ENCODE measurements at regions not wholly inside any gene's neighbourhood (a gene's known extent, or its start where the extent isn't known, plus 50 kb on each side); places are given as distances from the start of the nearest gene placed in this dataset.

- Histone ChIP-seq H3F3A (replicated peaks; ENCODE audit: insufficient read depth) (no peaks in the 10 kb centered on the region), H3K9ac (no peak overlapping the region), H3K4me3 (ENCODE audit: low read depth in 2 of 2, low read length in 1 of 2) (no peak overlapping the region), H2AFZ (ENCODE audit: low read depth) (no peak overlapping the region), H3K9me2 (no peaks in the 10 kb centered on the region), H3K9me3 (no peaks in the 10 kb centered on the region; the same call in none of the 2 replicates), H4K20me1 (ENCODE audit: insufficient read depth) (no peaks in the 10 kb centered on the region), H3K4me1 (ENCODE audit: control insufficient read depth in 1 of 2, insufficient read depth in 2 of 2, low read depth in 1 of 2, low read length in 1 of 2) (peaks cover 0 to 7% of the 10 kb centered on the region in 2 experiments; a peak in 2 of 4 replicates), H3K36me3 (replicated peaks in 1 of 2; ENCODE audit: control insufficient read depth in 1 of 2, insufficient read depth in 2 of 2, low read length in 1 of 2) (no peaks in the 10 kb centered on the region), H3K79me2 (ENCODE audit: insufficient read depth) (no peaks in the 10 kb centered on the region), H3K4me2 (no peak overlapping the region), H3K27ac (ENCODE audit: low read depth in 2 of 2, low read length in 1 of 2) (no peak overlapping the region), H3K27me3 (ENCODE audit: insufficient read depth) (no peaks in the 10 kb centered on the region)
- TF ChIP-seq ELF1 (IDR thresholded peaks at IDR 0.05) (no peak), MXI1 (IDR thresholded peaks at IDR 0.05; ENCODE audit: low read depth, low read length) (no peak), POLR2AphosphoS5 (IDR thresholded peaks at IDR 0.05; ENCODE audit: low read depth, low read length) (no peak), MEF2A (IDR thresholded peaks at IDR 0.05; ENCODE audit: borderline replicate concordance, low read depth) (no peak), YY1 (IDR thresholded peaks at IDR 0.05; ENCODE audit: low read depth) (no peak), TAF1 (IDR thresholded peaks at IDR 0.05; ENCODE audit: borderline replicate concordance, low read depth, low read length) (no peak), NFIC (IDR thresholded peaks at IDR 0.05; ENCODE audit: borderline replicate concordance) (no peak), CTCF (IDR thresholded peaks at IDR 0.05) (no peak), USF1 (IDR thresholded peaks at IDR 0.05; ENCODE audit: borderline replicate concordance, low read depth) (no peak), REST (IDR thresholded peaks at IDR 0.05; ENCODE audit: low read depth, low read length) (no peak), IRF3 (IDR thresholded peaks at IDR 0.05; ENCODE audit: low read depth, low read length) (no peak), GATA2 (CRISPR knock-in tag; IDR thresholded peaks at IDR 0.05) (no peak), SIN3A (IDR thresholded peaks at IDR 0.05; ENCODE audit: borderline replicate concordance, low read depth, low read length) (no peak), TEAD4 (IDR thresholded peaks at IDR 0.05; ENCODE audit: borderline replicate concordance, insufficient read depth) (no peak), MAX (IDR thresholded peaks at IDR 0.05; ENCODE audit: low read depth) (no peak), RAD21 (IDR thresholded peaks at IDR 0.05; ENCODE audit: low read length) (no peak), RFX5 (IDR thresholded peaks at IDR 0.05; ENCODE audit: low read length) (no peak)
- TF ChIP-seq, protein P1, sequence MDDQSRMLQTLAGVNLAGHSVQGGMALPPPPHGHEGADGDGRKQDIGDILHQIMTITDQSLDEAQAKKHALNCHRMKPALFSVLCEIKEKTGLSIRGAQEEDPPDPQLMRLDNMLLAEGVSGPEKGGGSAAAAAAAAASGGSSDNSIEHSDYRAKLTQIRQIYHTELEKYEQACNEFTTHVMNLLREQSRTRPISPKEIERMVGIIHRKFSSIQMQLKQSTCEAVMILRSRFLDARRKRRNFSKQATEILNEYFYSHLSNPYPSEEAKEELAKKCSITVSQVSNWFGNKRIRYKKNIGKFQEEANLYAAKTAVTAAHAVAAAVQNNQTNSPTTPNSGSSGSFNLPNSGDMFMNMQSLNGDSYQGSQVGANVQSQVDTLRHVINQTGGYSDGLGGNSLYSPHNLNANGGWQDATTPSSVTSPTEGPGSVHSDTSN (IDR thresholded peaks at IDR 0.05) = no peak
- CTCF ChIA-PET = interaction anchor here (1.0 to 2.2 kb wide), 2 partner anchors 56 to 192 kb away, joined by 3 to 6 read pairs; no protein-coding TSS in a partner anchor
- POLR2A ChIA-PET = no interaction called here
- DNase-seq = no peak
- 83% methylated on average over 3 of the region's 3 CpGs for WGBS (ENCODE audit: low lambda C conversion rate)
Observed at GRCh38 chr11:93034031-93034722, 64.7 kb downstream of the MTNR1B start.

Data from SK-N-SH (cell line).